Panc1 (cell line): ENCODE measurements at regions not wholly inside any gene's neighbourhood (a gene's known extent, or its start where the extent isn't known, plus 50 kb on each side); places are given as distances from the start of the nearest gene placed in this dataset.

Experiments
- ATAC-seq: fragments of 200-7000 bp; cut with Tn5 transposase; 2 replicates; pipeline ENCODE4 v1.9.1; 2020; ENCODE audit warnings: mild to moderate bottlenecking, moderate library complexity
- BruUV-seq: library from RNA; stranded (reverse); fragments of 400-500 nt; replicated peaks from 2 replicates; lab custom pipeline; 2021; lab: Mats Ljungman, UMichigan
- CTCF ChIA-PET: fragments of 300-600 bp; sonication (Branson Sonifier 250); formaldehyde crosslinking; loops from one replicate; lab custom pipeline; 2022; ENCODE audit warnings: antibody characterized with exemption; lab: Charles Lee
- POLR2A ChIA-PET: fragments of 300-600 bp; sonication (Branson Sonifier 250); formaldehyde crosslinking; loops from one replicate; lab custom pipeline; 2022; ENCODE audit warnings: antibody characterized with exemption; lab: Charles Lee
- DNase-seq: peaks from one replicate; pipeline ENCODE4 v3.0.0-alpha.2; 2010; ENCODE audit warnings: low read depth, low spot score
- H3K27ac ChIP-seq: 2 replicates; pipeline ENCODE4 v1.5.1; 2011; ENCODE audit warnings: mild to moderate bottlenecking, low read length, inconsistent platforms
- H3K27me3 ChIP-seq: fragments of 200-500 bp; sonication (Bioruptor generic); 2 replicates; pipeline ENCODE4 v1.6.0; 2014; ENCODE audit warnings: low read length, inconsistent platforms; ENCODE audit not compliant: control insufficient read depth, insufficient read depth
- H3K36me3 ChIP-seq: fragments of 200-500 bp; sonication (Bioruptor generic); 2 replicates; pipeline ENCODE4 v1.5.1; 2014; ENCODE audit warnings: inconsistent platforms, mild to moderate bottlenecking, low read length, moderate library complexity; ENCODE audit not compliant: control insufficient read depth, insufficient read depth
- H3K4me1 ChIP-seq: 2 replicates; pipeline ENCODE4 v1.5.1; 2011; ENCODE audit warnings: inconsistent platforms, mild to moderate bottlenecking, low read length, moderate library complexity; ENCODE audit not compliant: control insufficient read depth, insufficient read depth
- H3K4me3 ChIP-seq, 2 experiments: 2 replicates each; pipeline ENCODE4 v1.5.1; 2011 to 2012; ENCODE audit warnings: low read depth in 2 of 2, low read length in 2 of 2, mild to moderate bottlenecking in 2 of 2, inconsistent platforms in 1 of 2, moderate library complexity in 1 of 2
- H3K9me3 ChIP-seq: fragments of 200-500 bp; sonication (Bioruptor generic); 2 replicates; pipeline ENCODE4 v1.5.1; 2014; ENCODE audit warnings: low read depth, mild to moderate bottlenecking, inconsistent platforms, low read length, moderate library complexity; ENCODE audit not compliant: control insufficient read depth, insufficient read depth
- CTCF ChIP-seq: fragments of 450-650 bp; IDR thresholded peaks from 2 replicates; pipeline ENCODE4 v1.5.1; 2017; ENCODE audit warnings: mild to moderate bottlenecking
- POLR2AphosphoS5 ChIP-seq: IDR thresholded peaks from 2 replicates; pipeline ENCODE4 v1.6.1; 2012; ENCODE audit warnings: mild to moderate bottlenecking, low read depth, low read length, moderate library complexity
- SIN3A ChIP-seq: IDR thresholded peaks from 2 replicates; pipeline ENCODE4 v1.6.1; 2012; ENCODE audit warnings: low read depth, mild to moderate bottlenecking, low read length, moderate library complexity, borderline replicate concordance; ENCODE audit not compliant: insufficient read depth
- TCF7L2 ChIP-seq: IDR thresholded peaks from 2 replicates; pipeline ENCODE4 v1.6.1; 2011; ENCODE audit warnings: mild to moderate bottlenecking, low read depth, low read length, inconsistent platforms
- in situ Hi-C: cut with HindIII; loops from 2 replicates; pipeline ENCODE4 v1.10.0; 2016; ENCODE audit warnings: low sequenced_read_pairs, low pct_unique_long_range_greater_than_20kb
- intact Hi-C: fragments of 100-400 bp; cut with micrococcal nuclease; formaldehyde crosslinking; loops from one replicate; pipeline ENCODE4 v1.10.0; 2022; ENCODE audit not compliant: unreplicated experiment
- TF ChIP-seq, protein P1 (sequence below), 2 experiments: IDR thresholded peaks; 2 replicates each; pipeline ENCODE4 v1.6.1; 2011 to 2012; ENCODE audit warnings: low read depth in 2 of 2, control low read depth in 1 of 2, low read length in 1 of 2, mild to moderate bottlenecking in 1 of 2, moderate library complexity in 1 of 2; ENCODE audit not compliant: insufficient read depth in 1 of 2

- H3K4me1 ChIP-seq = no peaks in the 10 kb centered on the region
- H3K27ac ChIP-seq = no peak overlapping the region
- no peaks in the 10 kb centered on the region for H3K36me3 ChIP-seq
- no peaks in the 10 kb centered on the region; the same call in 1 of the 2 replicates for H3K9me3 ChIP-seq
- H3K27me3 ChIP-seq = no peaks in the 10 kb centered on the region
- BruUV-seq = no TSS peak
- in situ Hi-C loops (no loop called here), intact Hi-C loops (no loop called here)
- ATAC-seq (no peak), DNase-seq (no peak)
- ChIA-PET CTCF (no interaction called here), POLR2A (no interaction called here)
- TF ChIP-seq, protein P1, sequence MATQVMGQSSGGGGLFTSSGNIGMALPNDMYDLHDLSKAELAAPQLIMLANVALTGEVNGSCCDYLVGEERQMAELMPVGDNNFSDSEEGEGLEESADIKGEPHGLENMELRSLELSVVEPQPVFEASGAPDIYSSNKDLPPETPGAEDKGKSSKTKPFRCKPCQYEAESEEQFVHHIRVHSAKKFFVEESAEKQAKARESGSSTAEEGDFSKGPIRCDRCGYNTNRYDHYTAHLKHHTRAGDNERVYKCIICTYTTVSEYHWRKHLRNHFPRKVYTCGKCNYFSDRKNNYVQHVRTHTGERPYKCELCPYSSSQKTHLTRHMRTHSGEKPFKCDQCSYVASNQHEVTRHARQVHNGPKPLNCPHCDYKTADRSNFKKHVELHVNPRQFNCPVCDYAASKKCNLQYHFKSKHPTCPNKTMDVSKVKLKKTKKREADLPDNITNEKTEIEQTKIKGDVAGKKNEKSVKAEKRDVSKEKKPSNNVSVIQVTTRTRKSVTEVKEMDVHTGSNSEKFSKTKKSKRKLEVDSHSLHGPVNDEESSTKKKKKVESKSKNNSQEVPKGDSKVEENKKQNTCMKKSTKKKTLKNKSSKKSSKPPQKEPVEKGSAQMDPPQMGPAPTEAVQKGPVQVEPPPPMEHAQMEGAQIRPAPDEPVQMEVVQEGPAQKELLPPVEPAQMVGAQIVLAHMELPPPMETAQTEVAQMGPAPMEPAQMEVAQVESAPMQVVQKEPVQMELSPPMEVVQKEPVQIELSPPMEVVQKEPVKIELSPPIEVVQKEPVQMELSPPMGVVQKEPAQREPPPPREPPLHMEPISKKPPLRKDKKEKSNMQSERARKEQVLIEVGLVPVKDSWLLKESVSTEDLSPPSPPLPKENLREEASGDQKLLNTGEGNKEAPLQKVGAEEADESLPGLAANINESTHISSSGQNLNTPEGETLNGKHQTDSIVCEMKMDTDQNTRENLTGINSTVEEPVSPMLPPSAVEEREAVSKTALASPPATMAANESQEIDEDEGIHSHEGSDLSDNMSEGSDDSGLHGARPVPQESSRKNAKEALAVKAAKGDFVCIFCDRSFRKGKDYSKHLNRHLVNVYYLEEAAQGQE (IDR thresholded peaks at IDR 0.05; ENCODE audit: insufficient read depth in 1 of 2, low read depth in 2 of 2, low read length in 1 of 2) = no peak
- TF ChIP-seq CTCF = peak; percentile 28
- no peak overlapping the region for H3K4me3 ChIP-seq
These were observed 714.5 kb upstream of the EYS start for GRCh38 chr6:66421570-66421969.

GRCh38 chr6:66418906-66419305 lies 711.9 kb upstream of the EYS start:
- ATAC-seq (no peak), DNase-seq (no peak)
- Histone ChIP-seq H3K27ac (no peak overlapping the region), H3K4me1 (no peaks in the 10 kb centered on the region), H3K4me3 (no peak overlapping the region), H3K27me3 (no peaks in the 10 kb centered on the region), H3K9me3 (no peaks in the 10 kb centered on the region; the same call in 1 of the 2 replicates), H3K36me3 (no peaks in the 10 kb centered on the region)
- POLR2A ChIA-PET = no interaction called here
- in situ Hi-C loops = no loop called here
- BruUV-seq = no TSS peak
- intact Hi-C loops = no loop called here
- CTCF ChIA-PET = no interaction called here
- TF ChIP-seq, protein P1 (IDR thresholded peaks at IDR 0.05; ENCODE audit: insufficient read depth in 1 of 2, low read depth in 2 of 2, low read length in 1 of 2) = no peak
- TF ChIP-seq CTCF (no peak), SIN3A (no peak), TCF7L2 (no peak), POLR2AphosphoS5 (no peak)
